IMR-90 (cell line): ENCODE measurements at regions not wholly inside any gene's neighbourhood (a gene's known extent, or its start where the extent isn't known, plus 50 kb on each side); places are given as distances from the start of the nearest gene placed in this dataset.

Source experiments
- BHLHE40 ChIP-seq: fragments of 150-350 bp; IDR thresholded peaks from 2 replicates; pipeline ENCODE4 v1.6.1; 2016; ENCODE audit warnings: mild to moderate bottlenecking, low read depth, low read length
- TF ChIP-seq, protein P1 (sequence below): conservative IDR thresholded peaks from 2 replicates; pipeline ENCODE4 v1.5.1; 2012; ENCODE audit warnings: mild to moderate bottlenecking, low read depth, low read length, improper control_type of control experiment

DNA sequence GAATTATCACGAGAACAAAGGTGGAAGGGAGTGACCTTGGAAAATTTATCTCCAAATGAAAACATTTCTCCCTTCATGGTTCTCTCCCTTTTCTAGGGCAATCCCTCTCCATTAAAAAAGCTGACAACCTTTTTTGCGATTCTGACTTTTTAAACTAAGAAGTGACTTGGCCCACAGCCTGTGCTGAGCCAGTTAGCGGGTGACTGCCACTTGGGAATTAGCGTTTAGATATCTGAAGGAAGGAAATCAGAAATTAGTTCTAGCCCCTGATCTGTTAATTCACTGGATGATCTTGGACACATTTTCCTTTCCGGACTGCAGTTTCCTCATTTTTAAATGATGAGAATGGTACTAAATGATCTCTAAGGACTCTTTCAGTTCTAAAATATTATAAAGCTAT is 245.0 kb downstream of the FBXO8 start:
- no peak for TF ChIP-seq BHLHE40
- TF ChIP-seq, protein P1, sequence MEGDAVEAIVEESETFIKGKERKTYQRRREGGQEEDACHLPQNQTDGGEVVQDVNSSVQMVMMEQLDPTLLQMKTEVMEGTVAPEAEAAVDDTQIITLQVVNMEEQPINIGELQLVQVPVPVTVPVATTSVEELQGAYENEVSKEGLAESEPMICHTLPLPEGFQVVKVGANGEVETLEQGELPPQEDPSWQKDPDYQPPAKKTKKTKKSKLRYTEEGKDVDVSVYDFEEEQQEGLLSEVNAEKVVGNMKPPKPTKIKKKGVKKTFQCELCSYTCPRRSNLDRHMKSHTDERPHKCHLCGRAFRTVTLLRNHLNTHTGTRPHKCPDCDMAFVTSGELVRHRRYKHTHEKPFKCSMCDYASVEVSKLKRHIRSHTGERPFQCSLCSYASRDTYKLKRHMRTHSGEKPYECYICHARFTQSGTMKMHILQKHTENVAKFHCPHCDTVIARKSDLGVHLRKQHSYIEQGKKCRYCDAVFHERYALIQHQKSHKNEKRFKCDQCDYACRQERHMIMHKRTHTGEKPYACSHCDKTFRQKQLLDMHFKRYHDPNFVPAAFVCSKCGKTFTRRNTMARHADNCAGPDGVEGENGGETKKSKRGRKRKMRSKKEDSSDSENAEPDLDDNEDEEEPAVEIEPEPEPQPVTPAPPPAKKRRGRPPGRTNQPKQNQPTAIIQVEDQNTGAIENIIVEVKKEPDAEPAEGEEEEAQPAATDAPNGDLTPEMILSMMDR, result no peak
